ENCODE measurements at regions not wholly inside any gene's neighbourhood (a gene's known extent, or its start where the extent isn't known, plus 50 kb on each side); places are given as distances from the start of the nearest gene placed in this dataset.

DNA sequence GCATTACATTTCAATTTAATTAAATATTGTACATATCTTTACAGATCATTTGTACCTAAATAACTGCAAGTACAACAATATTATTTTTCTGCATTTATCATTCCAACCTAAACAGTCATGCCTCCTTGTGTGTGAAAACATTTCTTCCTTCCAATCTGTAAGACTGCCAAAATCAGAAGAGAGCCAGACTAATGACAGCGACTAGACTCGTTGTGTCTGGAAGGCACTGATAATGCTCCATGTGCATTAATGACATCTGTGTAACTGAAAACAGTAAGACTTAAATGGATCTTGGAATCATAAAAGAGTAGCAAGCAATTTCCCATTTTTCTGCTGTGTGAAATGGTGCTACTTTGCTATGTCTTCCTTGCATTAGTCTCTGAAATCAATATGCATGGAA lies 278.0 kb upstream of the DSEL start:
- H3K9me3 ChIP-seq (replicated peaks), result no peaks in the 10 kb centered on the region
- intact Hi-C loops (cut with micrococcal nuclease), result no loop called here

DNA sequence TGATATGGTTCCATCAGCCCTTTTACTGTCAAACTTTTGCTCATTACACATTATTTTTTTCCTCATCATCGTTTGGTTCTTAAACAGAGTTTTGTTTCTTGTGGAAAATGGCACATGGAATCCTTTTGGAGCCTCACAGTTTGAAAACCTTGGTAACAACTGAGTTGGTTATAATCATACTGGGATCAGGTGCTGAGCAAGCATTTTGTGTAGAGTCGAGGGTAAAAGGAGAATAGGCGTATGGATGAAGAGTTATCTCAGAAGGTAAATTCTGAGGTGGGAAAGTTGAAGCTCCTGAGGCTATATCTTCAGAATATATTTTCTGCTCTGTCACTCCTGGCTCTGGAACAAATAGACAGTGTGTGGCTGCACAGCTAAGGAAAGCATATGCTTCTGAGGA lies 274.0 kb upstream of the DSEL start:
- no peak overlapping the region for H3K4me3 ChIP-seq
- H3K4me1 ChIP-seq, result no peaks in the 10 kb centered on the region
- DNase-seq, result no peak
- H3K27ac ChIP-seq (replicated peaks), result no peak overlapping the region
- TF ChIP-seq, protein P1, sequence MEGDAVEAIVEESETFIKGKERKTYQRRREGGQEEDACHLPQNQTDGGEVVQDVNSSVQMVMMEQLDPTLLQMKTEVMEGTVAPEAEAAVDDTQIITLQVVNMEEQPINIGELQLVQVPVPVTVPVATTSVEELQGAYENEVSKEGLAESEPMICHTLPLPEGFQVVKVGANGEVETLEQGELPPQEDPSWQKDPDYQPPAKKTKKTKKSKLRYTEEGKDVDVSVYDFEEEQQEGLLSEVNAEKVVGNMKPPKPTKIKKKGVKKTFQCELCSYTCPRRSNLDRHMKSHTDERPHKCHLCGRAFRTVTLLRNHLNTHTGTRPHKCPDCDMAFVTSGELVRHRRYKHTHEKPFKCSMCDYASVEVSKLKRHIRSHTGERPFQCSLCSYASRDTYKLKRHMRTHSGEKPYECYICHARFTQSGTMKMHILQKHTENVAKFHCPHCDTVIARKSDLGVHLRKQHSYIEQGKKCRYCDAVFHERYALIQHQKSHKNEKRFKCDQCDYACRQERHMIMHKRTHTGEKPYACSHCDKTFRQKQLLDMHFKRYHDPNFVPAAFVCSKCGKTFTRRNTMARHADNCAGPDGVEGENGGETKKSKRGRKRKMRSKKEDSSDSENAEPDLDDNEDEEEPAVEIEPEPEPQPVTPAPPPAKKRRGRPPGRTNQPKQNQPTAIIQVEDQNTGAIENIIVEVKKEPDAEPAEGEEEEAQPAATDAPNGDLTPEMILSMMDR (IDR thresholded peaks at IDR 0.05; ENCODE audit: borderline replicate concordance), result no peak
- H3K36me3 ChIP-seq, result no peaks in the 10 kb centered on the region
- H3K9me3 ChIP-seq (replicated peaks), result peaks cover 3% of the 10 kb centered on the region
- intact Hi-C loops (cut with micrococcal nuclease), result no loop called here
- no peaks in the 10 kb centered on the region for H3K27me3 ChIP-seq (ENCODE audit: low read depth)

More for the DNA sequence above, 278.0 kb upstream of the DSEL start:
- Histone ChIP-seq H3K36me3 (no peaks in the 10 kb centered on the region), H3K27ac (replicated peaks) (no peak overlapping the region), H3K4me1 (no peaks in the 10 kb centered on the region), H3K4me3 (no peak overlapping the region), H3K27me3 (ENCODE audit: low read depth) (no peaks in the 10 kb centered on the region)
- DNase-seq, result no peak
- TF ChIP-seq, protein P1 (IDR thresholded peaks at IDR 0.05; ENCODE audit: borderline replicate concordance), result no peak

DNA sequence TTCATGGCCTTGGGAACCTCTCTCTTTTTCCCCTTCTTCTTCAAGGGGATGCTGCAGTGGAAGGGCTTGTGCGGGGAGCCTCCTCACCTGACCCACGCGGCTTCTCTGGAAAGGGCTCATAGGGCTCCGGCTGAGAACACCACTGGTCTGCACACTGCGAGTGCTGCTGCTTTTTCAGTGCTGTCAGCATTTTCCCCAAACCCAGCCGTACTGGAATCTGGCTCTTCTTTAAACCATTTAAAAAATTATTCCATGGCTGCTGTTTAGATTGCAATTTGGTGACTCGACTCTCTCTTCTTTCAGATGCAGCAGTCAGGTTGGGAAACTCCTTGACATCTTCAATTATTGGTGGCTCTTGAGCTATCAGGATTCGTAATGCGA lies 272.6 kb upstream of the DSEL start:
- Histone ChIP-seq H3K4me1 (no peaks in the 10 kb centered on the region), H3K36me3 (no peaks in the 10 kb centered on the region), H3K27me3 (ENCODE audit: low read depth) (no peaks in the 10 kb centered on the region), H3K9me3 (replicated peaks) (peaks cover 3% of the 10 kb centered on the region), H3K27ac (replicated peaks) (no peak overlapping the region), H3K4me3 (no peak overlapping the region)
- TF ChIP-seq, protein P1 (IDR thresholded peaks at IDR 0.05; ENCODE audit: borderline replicate concordance), result no peak
- intact Hi-C loops (cut with micrococcal nuclease), result no loop called here
- no peak for DNase-seq

DNA sequence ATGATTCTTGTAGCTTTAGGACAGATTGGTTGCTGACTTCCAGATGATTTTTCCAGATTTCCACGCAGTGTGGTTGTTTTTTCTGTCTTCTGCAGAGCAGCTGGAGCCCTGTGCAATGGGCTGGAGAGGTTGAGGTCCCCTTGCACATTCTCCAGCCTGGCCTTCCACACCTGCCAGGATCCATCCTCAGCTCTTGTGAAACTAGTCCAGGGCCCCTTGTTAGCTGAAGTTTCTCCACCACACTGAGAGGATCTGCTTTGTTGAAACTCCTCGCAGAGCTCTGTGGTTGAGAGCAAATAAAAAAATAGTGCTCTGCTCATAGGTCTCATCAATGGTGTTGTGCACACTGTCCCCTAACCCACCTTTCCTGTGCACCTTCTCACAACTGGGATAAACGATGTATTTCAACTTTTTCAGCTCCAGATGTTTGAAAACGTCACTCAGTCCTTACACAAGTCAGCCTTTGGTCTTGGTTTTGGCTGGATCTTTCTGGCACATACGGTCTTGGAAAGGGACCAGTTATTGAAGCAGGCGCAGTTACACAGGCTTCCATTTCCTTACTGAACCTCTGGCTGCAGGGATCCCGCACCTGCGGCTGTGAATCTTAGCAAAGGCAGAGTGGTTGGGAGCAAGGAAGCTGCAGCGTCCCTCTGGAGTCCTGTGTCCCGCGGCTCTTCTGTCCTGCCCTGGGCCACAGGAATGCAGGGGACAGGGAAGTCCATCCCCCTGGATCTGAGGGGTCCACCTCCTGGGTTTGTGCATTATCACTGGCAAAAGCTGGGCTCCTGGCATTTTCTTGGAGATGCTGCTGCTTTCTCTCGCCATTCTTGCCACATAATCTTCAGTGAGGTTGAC lies 272.0 kb upstream of the DSEL start:
- no peak for DNase-seq
- TF ChIP-seq, protein P1 (IDR thresholded peaks at IDR 0.05; ENCODE audit: borderline replicate concordance), result no peak

DNA sequence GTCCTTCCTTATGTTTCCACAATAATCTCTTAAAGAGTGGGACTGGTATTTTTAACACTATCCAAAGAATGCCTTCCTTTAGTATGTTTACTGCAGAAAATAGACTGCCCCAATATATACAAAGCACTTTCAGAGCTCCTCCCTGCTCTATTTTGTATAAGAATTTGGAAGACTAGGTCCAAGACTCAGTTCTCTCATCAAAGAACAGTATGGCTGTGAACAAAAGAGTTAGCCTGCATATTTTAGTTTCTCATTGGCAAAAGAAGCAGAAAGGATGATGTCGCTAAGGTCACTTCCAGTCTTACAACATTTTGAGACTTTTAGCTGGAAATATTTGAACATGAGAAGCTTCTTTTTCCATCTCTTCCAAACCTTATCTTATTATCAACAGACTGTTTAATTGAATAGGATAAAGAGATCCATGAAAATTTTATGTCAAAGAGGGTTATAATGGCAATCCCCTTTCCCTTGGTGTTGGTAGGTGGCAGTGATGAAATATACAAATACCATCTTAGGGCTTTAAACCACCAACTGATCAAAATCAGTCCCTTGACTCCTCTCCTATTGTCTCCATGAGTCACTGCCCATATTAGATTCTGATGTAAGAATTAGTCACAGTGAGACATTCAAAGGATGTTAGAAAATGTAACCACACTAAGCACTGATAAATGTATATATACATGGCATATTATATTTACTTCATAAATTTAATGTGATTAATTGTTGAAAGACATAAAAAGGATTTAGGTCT lies 266.9 kb upstream of the DSEL start:
- Histone ChIP-seq H3K9me3 (replicated peaks) (peaks cover 3% of the 10 kb centered on the region), H3K27me3 (ENCODE audit: low read depth) (no peaks in the 10 kb centered on the region), H3K4me1 (no peaks in the 10 kb centered on the region), H3K36me3 (no peaks in the 10 kb centered on the region), H3K4me3 (no peak overlapping the region), H3K27ac (replicated peaks) (no peak overlapping the region)
- DNase-seq, result no peak
- TF ChIP-seq, protein P1 (IDR thresholded peaks at IDR 0.05; ENCODE audit: borderline replicate concordance), result no peak
- intact Hi-C loops (cut with micrococcal nuclease), result no loop called here

More for the DNA sequence above, 272.0 kb upstream of the DSEL start:
- Histone ChIP-seq H3K4me3 (no peak overlapping the region), H3K9me3 (replicated peaks) (peaks cover 3% of the 10 kb centered on the region), H3K27ac (replicated peaks) (no peak overlapping the region), H3K27me3 (ENCODE audit: low read depth) (no peaks in the 10 kb centered on the region), H3K36me3 (no peaks in the 10 kb centered on the region), H3K4me1 (no peaks in the 10 kb centered on the region)
- intact Hi-C loops (cut with micrococcal nuclease), result no loop called here
